Mesenchymal stem cell (in vitro differentiated cells and primary cell): ENCODE measurements at regions not wholly inside any gene's neighbourhood (a gene's known extent, or its start where the extent isn't known, plus 50 kb on each side); places are given as distances from the start of the nearest gene placed in this dataset.
A peak's percentile ranks its signal among the peaks of the same experiment; 100 is the strongest.

Experiments used
- DNase-seq: peaks from one replicate; pipeline ENCODE4 v3.0.0-alpha.2; 2013
- H2AFZ ChIP-seq: one replicate; pipeline ENCODE4 v1.6.1; 2013; ENCODE audit warnings: low read depth, mild to moderate bottlenecking, control low read depth, inconsistent platforms, low read length, moderate library complexity
- H2AK5ac ChIP-seq: 2 replicates; pipeline ENCODE4 v1.6.1; 2013; ENCODE audit warnings: low read length, moderate library complexity, mild to moderate bottlenecking, inconsistent platforms; ENCODE audit not compliant: severe bottlenecking
- H2BK120ac ChIP-seq: one replicate; pipeline ENCODE4 v1.6.1; 2013; ENCODE audit warnings: low read depth, mild to moderate bottlenecking, inconsistent platforms, low read length, moderate library complexity
- H2BK12ac ChIP-seq, 2 experiments: one replicate each; pipeline ENCODE4 v1.6.1; 2013; ENCODE audit warnings: inconsistent platforms in 2 of 2, low read length in 2 of 2, mild to moderate bottlenecking in 2 of 2, moderate library complexity in 2 of 2, control low read depth in 1 of 2
- H2BK15ac ChIP-seq: one replicate; pipeline ENCODE4 v1.6.1; 2013; ENCODE audit warnings: mild to moderate bottlenecking, low read depth, inconsistent platforms; ENCODE audit not compliant: poor library complexity, severe bottlenecking
- H2BK5ac ChIP-seq: 2 replicates; pipeline ENCODE4 v1.6.1; 2013; ENCODE audit warnings: low read depth, mild to moderate bottlenecking, low read length, control low read depth, inconsistent platforms; ENCODE audit not compliant: poor library complexity, severe bottlenecking
- H3K14ac ChIP-seq, 2 experiments: one replicate each; pipeline ENCODE4 v1.6.1; 2013; ENCODE audit warnings: inconsistent platforms in 2 of 2, low read length in 2 of 2, control low read depth in 1 of 2, mild to moderate bottlenecking in 1 of 2, moderate library complexity in 1 of 2
- H3K18ac ChIP-seq, 2 experiments: one replicate each; pipeline ENCODE4 v1.6.1; 2013; ENCODE audit warnings: inconsistent platforms in 2 of 2, low read length in 2 of 2, control low read depth in 1 of 2, low read depth in 1 of 2, mild to moderate bottlenecking in 1 of 2
- H3K23ac ChIP-seq, 2 experiments: one replicate each; pipeline ENCODE4 v1.6.1; 2013; ENCODE audit warnings: inconsistent platforms in 2 of 2, low read length in 2 of 2, mild to moderate bottlenecking in 2 of 2, moderate library complexity in 2 of 2, control low read depth in 1 of 2
- H3K27ac ChIP-seq: 2 replicates; pipeline ENCODE4 v1.5.1; 2013; ENCODE audit warnings: mild to moderate bottlenecking, moderate library complexity, low read length, control low read depth, inconsistent platforms; ENCODE audit not compliant: poor library complexity, severe bottlenecking
- H3K27me3 ChIP-seq, 2 experiments: 2 replicates each; pipeline versions ENCODE4 v1.6.1 to v1.7.0; 2013; ENCODE audit warnings: low read length in 2 of 2, mild to moderate bottlenecking in 2 of 2, moderate library complexity in 2 of 2, control low read depth in 1 of 2, inconsistent platforms in 1 of 2; ENCODE audit not compliant: control insufficient read depth in 1 of 2, insufficient read depth in 1 of 2
- H3K36me3 ChIP-seq, 2 experiments: 2 replicates each; pipeline versions ENCODE4 v1.6.1 to v1.7.0; 2013; ENCODE audit warnings: low read length in 2 of 2, control low read depth in 1 of 2, inconsistent platforms in 1 of 2, low read depth in 1 of 2, mild to moderate bottlenecking in 1 of 2; ENCODE audit not compliant: insufficient read depth in 2 of 2, control insufficient read depth in 1 of 2
- H3K4ac ChIP-seq, 2 experiments: one replicate each; pipeline ENCODE4 v1.6.1; 2013; ENCODE audit warnings: inconsistent platforms in 2 of 2, low read length in 2 of 2, mild to moderate bottlenecking in 2 of 2, moderate library complexity in 2 of 2, control low read depth in 1 of 2, low read depth in 1 of 2
- H3K4me1 ChIP-seq: 2 replicates; pipeline ENCODE4 v1.6.1; 2013; ENCODE audit warnings: low read depth, low read length, control low read depth; ENCODE audit not compliant: control insufficient read depth, insufficient read depth
- H3K4me2 ChIP-seq: 2 replicates; pipeline ENCODE4 v1.6.1; 2013; ENCODE audit warnings: low read length, mild to moderate bottlenecking, inconsistent platforms; ENCODE audit not compliant: poor library complexity, severe bottlenecking
- H3K4me3 ChIP-seq, 2 experiments: 2 replicates each; pipeline versions ENCODE4 v1.5.1 to v1.7.0; 2013; ENCODE audit warnings: low read length in 2 of 2, mild to moderate bottlenecking in 2 of 2, control low read depth in 1 of 2, low read depth in 1 of 2; ENCODE audit not compliant: insufficient read depth in 1 of 2
- H3K79me1 ChIP-seq: replicated peaks from 2 replicates; pipeline ENCODE4 v1.6.1; 2013; ENCODE audit warnings: mild to moderate bottlenecking, control low read depth, low read length, inconsistent platforms; ENCODE audit not compliant: poor library complexity, severe bottlenecking
- H3K9ac ChIP-seq: 2 replicates; pipeline ENCODE4 v1.7.0; 2013; ENCODE audit warnings: mild to moderate bottlenecking, low read length, moderate library complexity
- H3K9me3 ChIP-seq: 2 replicates; pipeline ENCODE4 v1.7.0; 2013; ENCODE audit warnings: mild to moderate bottlenecking, low read length; ENCODE audit not compliant: control insufficient read depth
- H4K8ac ChIP-seq: one replicate; pipeline ENCODE4 v1.6.1; 2013; ENCODE audit warnings: inconsistent platforms, mild to moderate bottlenecking, low read length, moderate library complexity
- H4K91ac ChIP-seq: one replicate; pipeline ENCODE4 v1.6.1; 2013; ENCODE audit warnings: mild to moderate bottlenecking, low read length, inconsistent platforms
- WGBS: methylation state at CpG from one replicate; pipeline ENCODE4 v1.1.7; 2013; ENCODE audit warnings: mixed read lengths; 5-methylcytosine and 5-hydroxymethylcytosine counted together

- no peak overlapping the region for H3K18ac ChIP-seq
- no peak overlapping the region for H3K9ac ChIP-seq
- H2BK15ac ChIP-seq, result no peak overlapping the region
- WGBS, result 100% methylated on average over 1 of the region's 2 CpGs
- H2BK120ac ChIP-seq, result no peak overlapping the region
- no peaks in the 10 kb centered on the region for H3K9me3 ChIP-seq
- H2AFZ ChIP-seq, result no peak overlapping the region
- H3K79me1 ChIP-seq, result no peaks in the 10 kb centered on the region
- no peaks in the 10 kb centered on the region for H3K36me3 ChIP-seq
- H2BK12ac ChIP-seq, result no peak overlapping the region
- H3K4me3 ChIP-seq, result no peak overlapping the region
- H3K4ac ChIP-seq, result no peak overlapping the region
- no peaks in the 10 kb centered on the region for H3K27me3 ChIP-seq
- no peak overlapping the region for H2BK5ac ChIP-seq
- no peaks in the 10 kb centered on the region for H3K4me1 ChIP-seq
- no peak overlapping the region for H3K4me2 ChIP-seq
- H4K91ac ChIP-seq, result no peak overlapping the region
- DNase-seq, result no peak
- no peak overlapping the region for H3K14ac ChIP-seq
- no peak overlapping the region for H3K23ac ChIP-seq
- H4K8ac ChIP-seq, result no peak overlapping the region
- no peak overlapping the region for H2AK5ac ChIP-seq
- no peak overlapping the region for H3K27ac ChIP-seq
Measured at GRCh38 chr2:221926327-221926726, 354.2 kb upstream of the EPHA4 start.

- no peak overlapping the region for H2BK15ac ChIP-seq
- H4K91ac ChIP-seq, result no peak overlapping the region
- no peak overlapping the region for H3K18ac ChIP-seq
- no peaks in the 10 kb centered on the region for H3K9me3 ChIP-seq
- H3K27me3 ChIP-seq, result no peaks in the 10 kb centered on the region
- no peak overlapping the region for H3K4me3 ChIP-seq
- no peaks in the 10 kb centered on the region for H3K79me1 ChIP-seq
- no peak overlapping the region for H3K4me2 ChIP-seq
- H3K4me1 ChIP-seq, result no peaks in the 10 kb centered on the region
- H3K4ac ChIP-seq, result no peak overlapping the region
- no peak overlapping the region for H3K9ac ChIP-seq
- H2AFZ ChIP-seq, result no peak overlapping the region
- H4K8ac ChIP-seq, result no peak overlapping the region
- no peak overlapping the region for H3K23ac ChIP-seq
- no peak overlapping the region for H2AK5ac ChIP-seq
- no peak for DNase-seq
- no peak overlapping the region for H2BK5ac ChIP-seq
- no peaks in the 10 kb centered on the region for H3K36me3 ChIP-seq
- no peak overlapping the region for H3K14ac ChIP-seq
- no peak overlapping the region for H2BK120ac ChIP-seq
- no peak overlapping the region for H2BK12ac ChIP-seq
- H3K27ac ChIP-seq, result no peak overlapping the region
Measured at GRCh38 chr2:221924576-221924975, 352.5 kb upstream of the EPHA4 start.

GRCh38 chr2:221915926-221916325, 343.8 kb upstream of the EPHA4 start:
- Histone ChIP-seq H3K27me3 (no peaks in the 10 kb centered on the region), H3K4me2 (no peak overlapping the region), H3K79me1 (no peaks in the 10 kb centered on the region), H2AFZ (no peak overlapping the region), H3K27ac (no peak overlapping the region), H3K4ac (no peak overlapping the region), H2BK120ac (no peak overlapping the region), H2BK15ac (no peak overlapping the region), H2AK5ac (no peak overlapping the region), H4K8ac (no peak overlapping the region), H3K9me3 (no peaks in the 10 kb centered on the region), H3K4me3 (no peak overlapping the region), H3K9ac (no peak overlapping the region), H3K36me3 (no peaks in the 10 kb centered on the region), H4K91ac (no peak overlapping the region), H3K4me1 (no peaks in the 10 kb centered on the region), H2BK12ac (no peak overlapping the region), H3K14ac (no peak overlapping the region), H2BK5ac (no peak overlapping the region), H3K23ac (no peak overlapping the region), H3K18ac (peak overlapping the region in 1 of 2 experiments; percentile 50)
- DNase-seq, result no peak
- WGBS, result 95% methylated on average over 2 of the region's 2 CpGs

GRCh38 chr2:221914334-221914880, 342.3 kb upstream of the EPHA4 start:
- no peak overlapping the region for H2BK12ac ChIP-seq
- DNase-seq, result peak; percentile 61
- no peak overlapping the region for H2BK5ac ChIP-seq
- H2AFZ ChIP-seq, result no peak overlapping the region
- no peak overlapping the region for H2BK120ac ChIP-seq
- H3K9ac ChIP-seq, result no peak overlapping the region
- 38% methylated on average over 3 of the region's 3 CpGs for WGBS
- no peak overlapping the region for H4K8ac ChIP-seq
- no peaks in the 10 kb centered on the region for H3K36me3 ChIP-seq
- H3K27ac ChIP-seq, result no peak overlapping the region
- H3K9me3 ChIP-seq, result no peaks in the 10 kb centered on the region
- H3K4ac ChIP-seq, result no peak overlapping the region
- no peak overlapping the region for H3K14ac ChIP-seq
- no peak overlapping the region for H2AK5ac ChIP-seq
- no peaks in the 10 kb centered on the region for H3K4me1 ChIP-seq
- H3K4me3 ChIP-seq, result no peak overlapping the region
- no peaks in the 10 kb centered on the region for H3K27me3 ChIP-seq
- H3K23ac ChIP-seq, result no peak overlapping the region
- H4K91ac ChIP-seq, result no peak overlapping the region
- no peaks in the 10 kb centered on the region for H3K79me1 ChIP-seq
- no peak overlapping the region for H2BK15ac ChIP-seq
- H3K4me2 ChIP-seq, result no peak overlapping the region
- no peak overlapping the region for H3K18ac ChIP-seq
